H9 (cell line): ENCODE measurements at regions not wholly inside any gene's neighbourhood (a gene's known extent, or its start where the extent isn't known, plus 50 kb on each side); places are given as distances from the start of the nearest gene placed in this dataset.

Source experiments
- DNase-seq: peaks from one replicate; pipeline ENCODE4 v3.0.0-alpha.2; 2017
- H2AFZ ChIP-seq: one replicate; pipeline ENCODE4 v1.6.1; 2013; ENCODE audit warnings: mild to moderate bottlenecking, low read length, control low read depth, moderate library complexity
- H2AK5ac ChIP-seq: 2 replicates; pipeline ENCODE4 v1.6.1; 2013; ENCODE audit warnings: low read length, control low read depth, mixed read lengths; ENCODE audit not compliant: insufficient read length
- H2BK120ac ChIP-seq: one replicate; pipeline ENCODE4 v1.6.1; 2013; ENCODE audit warnings: low read depth, mild to moderate bottlenecking, low read length, control low read depth, inconsistent platforms; ENCODE audit not compliant: poor library complexity, severe bottlenecking
- H2BK12ac ChIP-seq: 2 replicates; pipeline ENCODE4 v1.6.1; 2013; ENCODE audit warnings: low read length, control low read depth, mixed read lengths, low read depth; ENCODE audit not compliant: insufficient read length
- H2BK15ac ChIP-seq: 2 replicates; pipeline ENCODE4 v1.6.1; 2013; ENCODE audit warnings: low read depth, low read length, control low read depth
- H2BK20ac ChIP-seq: one replicate; pipeline ENCODE4 v1.6.1; 2013; ENCODE audit warnings: low read depth, mild to moderate bottlenecking, low read length, control low read depth, inconsistent platforms; ENCODE audit not compliant: poor library complexity, severe bottlenecking
- H2BK5ac ChIP-seq: 2 replicates; pipeline ENCODE4 v1.6.1; 2013; ENCODE audit warnings: low read length, control low read depth, mixed read lengths; ENCODE audit not compliant: insufficient read length
- H3K14ac ChIP-seq: 2 replicates; pipeline ENCODE4 v1.6.1; 2013; ENCODE audit warnings: low read length, control low read depth; ENCODE audit not compliant: insufficient read depth
- H3K18ac ChIP-seq: 2 replicates; pipeline ENCODE4 v1.6.1; 2013; ENCODE audit warnings: low read depth, mild to moderate bottlenecking, mixed read lengths, low read length, control low read depth; ENCODE audit not compliant: insufficient read length
- H3K23ac ChIP-seq: 2 replicates; pipeline ENCODE4 v1.6.1; 2013; ENCODE audit warnings: low read length, control low read depth, mixed read lengths, low read depth; ENCODE audit not compliant: insufficient read length
- H3K23me2 ChIP-seq: 2 replicates; pipeline ENCODE4 v1.6.1; 2013; ENCODE audit warnings: low read depth, mild to moderate bottlenecking, mixed read lengths, low read length, control low read depth; ENCODE audit not compliant: insufficient read length, poor library complexity, severe bottlenecking
- H3K27ac ChIP-seq: 2 replicates; pipeline ENCODE4 v1.5.1; 2013; ENCODE audit warnings: low read length, control low read depth, mixed read lengths, low read depth; ENCODE audit not compliant: insufficient read length
- H3K27me3 ChIP-seq: 2 replicates; pipeline ENCODE4 v1.6.1; 2013; ENCODE audit warnings: low read length, control low read depth, inconsistent platforms; ENCODE audit not compliant: insufficient read depth
- H3K4ac ChIP-seq: 2 replicates; pipeline ENCODE4 v1.6.1; 2013; ENCODE audit warnings: low read depth, mild to moderate bottlenecking, control low read depth, inconsistent platforms, low read length, moderate library complexity
- H3K4me1 ChIP-seq: 2 replicates; pipeline ENCODE4 v1.6.1; 2013; ENCODE audit warnings: low read length, control low read depth, inconsistent platforms; ENCODE audit not compliant: insufficient read depth
- H3K4me2 ChIP-seq: 2 replicates; pipeline ENCODE4 v1.6.1; 2013; ENCODE audit warnings: low read length, control low read depth, mixed read lengths; ENCODE audit not compliant: insufficient read length, insufficient read depth
- H3K56ac ChIP-seq: 2 replicates; pipeline ENCODE4 v1.6.1; 2013; ENCODE audit warnings: low read depth, mild to moderate bottlenecking, mixed read lengths, low read length, control low read depth; ENCODE audit not compliant: insufficient read length
- H3K79me1 ChIP-seq: 2 replicates; pipeline ENCODE4 v1.6.1; 2013; ENCODE audit warnings: low read depth, mild to moderate bottlenecking, moderate library complexity, low read length, control low read depth, inconsistent platforms; ENCODE audit not compliant: insufficient read depth, poor library complexity, severe bottlenecking
- H3K79me2 ChIP-seq: 2 replicates; pipeline ENCODE4 v1.6.1; 2013; ENCODE audit warnings: low read length, control low read depth, inconsistent platforms; ENCODE audit not compliant: insufficient read depth
- H3K9ac ChIP-seq: 2 replicates; pipeline ENCODE4 v1.6.1; 2013; ENCODE audit warnings: low read length, control low read depth, mixed read lengths; ENCODE audit not compliant: insufficient read length; ENCODE audit errors: extremely low read depth
- H3K9me3 ChIP-seq: one replicate; pipeline ENCODE4 v1.6.1; 2013; ENCODE audit warnings: low read depth, low read length, inconsistent platforms; ENCODE audit not compliant: control insufficient read depth
- H3T11ph ChIP-seq: one replicate; pipeline ENCODE4 v1.6.1; 2013; ENCODE audit warnings: mild to moderate bottlenecking, low read length, control low read depth, inconsistent platforms
- H4K20me1 ChIP-seq: one replicate; pipeline ENCODE4 v1.6.1; 2013; ENCODE audit not compliant: control insufficient read depth, insufficient read length, insufficient read depth
- H4K5ac ChIP-seq: 2 replicates; pipeline ENCODE4 v1.6.1; 2013; ENCODE audit warnings: low read depth, mild to moderate bottlenecking, mixed read lengths, low read length, control low read depth; ENCODE audit not compliant: insufficient read length
- H4K8ac ChIP-seq: replicated peaks from 2 replicates; pipeline ENCODE4 v1.6.1; 2013; ENCODE audit warnings: low read length, control low read depth, mixed read lengths, low read depth; ENCODE audit not compliant: insufficient read length
- H4K91ac ChIP-seq: 2 replicates; pipeline ENCODE4 v1.6.1; 2013; ENCODE audit warnings: low read depth, mild to moderate bottlenecking, moderate library complexity, mixed read lengths, low read length, control low read depth; ENCODE audit not compliant: insufficient read length
- H3K27ac Mint-ChIP-seq, 3 experiments: 2 replicates in 2 of 3; 3 replicates in 1 of 3; pipeline ENCODE4 v1.8.0; 2020 to 2021; ENCODE audit warnings: mixed read lengths in 3 of 3, mild to moderate bottlenecking in 1 of 3, moderate library complexity in 1 of 3
- H3K27me3 Mint-ChIP-seq: 2 replicates; pipeline ENCODE4 v1.8.0; 2021; ENCODE audit warnings: low read depth, mild to moderate bottlenecking, moderate library complexity, mixed read lengths
- H3K36me3 Mint-ChIP-seq, 3 experiments: 2 replicates in 2 of 3; 3 replicates in 1 of 3; pipeline ENCODE4 v1.8.0; 2020 to 2021; ENCODE audit warnings: low read depth in 3 of 3, mixed read lengths in 3 of 3; ENCODE audit not compliant: insufficient read depth in 1 of 3
- H3K4me1 Mint-ChIP-seq, 2 experiments: 2 replicates each; pipeline ENCODE4 v1.8.0; 2020; ENCODE audit warnings: mixed read lengths in 2 of 2
- H3K4me3 Mint-ChIP-seq, 2 experiments: 2 replicates in 1 of 2; 3 replicates in 1 of 2; pipeline ENCODE4 v1.8.0; 2020 to 2021; ENCODE audit warnings: mild to moderate bottlenecking in 2 of 2, mixed read lengths in 2 of 2, moderate library complexity in 1 of 2
- H3K9me3 Mint-ChIP-seq, 2 experiments: 2 replicates in 1 of 2; 3 replicates in 1 of 2; pipeline ENCODE4 v1.8.0; 2020; ENCODE audit warnings: mild to moderate bottlenecking in 2 of 2, mixed read lengths in 2 of 2, moderate library complexity in 1 of 2
- CTCF ChIP-seq: fragments of 200-600 bp; sonication (generic); conservative IDR thresholded peaks from 3 replicates; pipeline ENCODE4 v1.8.0; 2021; ENCODE audit warnings: antibody characterized with exemption, mild to moderate bottlenecking

- Histone ChIP-seq H2AK5ac (no peak overlapping the region), H3K79me1 (no peaks in the 10 kb centered on the region), H4K20me1 (no peaks in the 10 kb centered on the region), H3T11ph (no peak overlapping the region), H3K27me3 (no peaks in the 10 kb centered on the region), H3K23me2 (no peaks in the 10 kb centered on the region), H3K27ac (no peak overlapping the region), H2BK12ac (no peak overlapping the region), H3K23ac (no peak overlapping the region), H2AFZ (no peak overlapping the region), H2BK20ac (no peak overlapping the region), H4K8ac (no peak overlapping the region), H3K4me1 (no peaks in the 10 kb centered on the region), H3K9ac (no peak overlapping the region), H3K9me3 (no peaks in the 10 kb centered on the region), H3K56ac (no peak overlapping the region), H4K91ac (no peak overlapping the region), H3K4me2 (no peak overlapping the region), H2BK15ac (no peak overlapping the region), H3K79me2 (no peaks in the 10 kb centered on the region), H3K14ac (no peak overlapping the region), H2BK120ac (no peak overlapping the region), H3K18ac (no peak overlapping the region), H2BK5ac (no peak overlapping the region), H4K5ac (no peak overlapping the region), H3K4ac (no peak overlapping the region)
- no peak for TF ChIP-seq CTCF
- no peaks in the 10 kb centered on the region; a peak in 1 of 5 replicates for H3K9me3 Mint-ChIP-seq
- H3K4me1 Mint-ChIP-seq = peaks cover 2 to 5% of the 10 kb centered on the region in 2 experiments; a peak in 2 of 4 replicates
- H3K27ac Mint-ChIP-seq = no peak overlapping the region
- H3K36me3 Mint-ChIP-seq = no peaks in the 10 kb centered on the region
- no peaks in the 10 kb centered on the region; the same call in none of the 2 replicates for H3K27me3 Mint-ChIP-seq
- H3K4me3 Mint-ChIP-seq = no peak overlapping the region
- DNase-seq = no peak
Observed at GRCh38 chr5:74235552-74235951, 405.0 kb downstream of the ENC1 start.
